H1 (cell line): ENCODE measurements at regions not wholly inside any gene's neighbourhood (a gene's known extent, or its start where the extent isn't known, plus 50 kb on each side); places are given as distances from the start of the nearest gene placed in this dataset.

Experiments used
- CEBPB ChIP-seq: IDR thresholded peaks from 2 replicates; pipeline ENCODE4 v1.6.1; 2012; ENCODE audit warnings: low read depth, low read length
- EP300 ChIP-seq, 2 experiments: IDR thresholded peaks; 1 replicate in 1 of 2; 2 replicates in 1 of 2; pipeline ENCODE4 v1.6.1; 2011 to 2012; ENCODE audit warnings: low read depth in 2 of 2, low read length in 2 of 2, mild to moderate bottlenecking in 2 of 2, borderline replicate concordance in 1 of 2, inconsistent platforms in 1 of 2, moderate library complexity in 1 of 2
- EZH2 ChIP-seq: fragments of 200-600 bp; sonication (generic); IDR thresholded peaks from 2 replicates; pipeline ENCODE4 v1.7.1; 2012; ENCODE audit warnings: low read depth, mild to moderate bottlenecking, moderate library complexity, low read length, inconsistent platforms; ENCODE audit not compliant: severe bottlenecking
- PHF8 ChIP-seq: fragments of 200-600 bp; sonication (generic); conservative IDR thresholded peaks from 2 replicates; pipeline ENCODE4 v1.7.1; 2012; ENCODE audit warnings: low read depth, mild to moderate bottlenecking, inconsistent platforms, low read length, moderate library complexity
- POLR2AphosphoS5 ChIP-seq: IDR thresholded peaks from 2 replicates; pipeline ENCODE4 v1.6.1; 2011; ENCODE audit warnings: low read depth, low read length
- RFX5 ChIP-seq: IDR thresholded peaks from 2 replicates; pipeline ENCODE4 v1.6.1; 2011; ENCODE audit warnings: low read depth, low read length, improper control_type of control experiment, borderline replicate concordance
- SIX5 ChIP-seq: IDR thresholded peaks from 2 replicates; pipeline ENCODE4 v1.6.1; 2011; ENCODE audit warnings: mild to moderate bottlenecking, low read depth, low read length
- SP1 ChIP-seq: IDR thresholded peaks from 2 replicates; pipeline ENCODE4 v1.6.1; 2011; ENCODE audit warnings: low read depth, low read length
- TEAD4 ChIP-seq: IDR thresholded peaks from 2 replicates; pipeline ENCODE4 v1.6.1; 2012; ENCODE audit warnings: low read depth, low read length, inconsistent platforms, mixed read lengths
- TF ChIP-seq, protein P1 (sequence below), 3 experiments: IDR thresholded peaks; 1 replicate in 2 of 3; 2 replicates in 1 of 3; pipeline versions ENCODE4 v1.5.1 to v1.6.1; 2011; ENCODE audit warnings: low read length in 3 of 3, mild to moderate bottlenecking in 3 of 3, inconsistent platforms in 2 of 3, low read depth in 1 of 3, moderate library complexity in 1 of 3; ENCODE audit not compliant: insufficient read depth in 1 of 3; ENCODE audit errors: control extremely low read depth in 1 of 3

DNA sequence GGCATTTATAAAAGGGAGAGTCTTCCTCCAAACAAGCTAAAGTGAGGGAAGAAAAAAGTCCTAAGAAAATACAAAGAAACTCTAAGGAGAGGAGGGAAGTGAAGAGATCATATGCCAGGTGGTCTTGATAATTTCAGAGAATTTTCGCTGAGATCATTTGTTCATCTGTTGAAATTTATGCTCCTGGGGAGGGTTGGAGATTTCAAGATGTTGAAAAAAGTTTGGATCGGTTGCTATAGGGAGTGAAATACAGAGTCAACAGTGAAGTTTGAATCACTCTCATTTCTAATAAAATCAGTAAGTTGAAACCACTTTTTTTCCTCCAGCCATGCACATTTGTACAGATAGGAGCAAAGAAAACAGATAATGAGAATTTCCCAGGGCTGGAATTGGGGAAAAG is 299.1 kb upstream of the ADAMTS5 start:
- TF ChIP-seq, protein P1, sequence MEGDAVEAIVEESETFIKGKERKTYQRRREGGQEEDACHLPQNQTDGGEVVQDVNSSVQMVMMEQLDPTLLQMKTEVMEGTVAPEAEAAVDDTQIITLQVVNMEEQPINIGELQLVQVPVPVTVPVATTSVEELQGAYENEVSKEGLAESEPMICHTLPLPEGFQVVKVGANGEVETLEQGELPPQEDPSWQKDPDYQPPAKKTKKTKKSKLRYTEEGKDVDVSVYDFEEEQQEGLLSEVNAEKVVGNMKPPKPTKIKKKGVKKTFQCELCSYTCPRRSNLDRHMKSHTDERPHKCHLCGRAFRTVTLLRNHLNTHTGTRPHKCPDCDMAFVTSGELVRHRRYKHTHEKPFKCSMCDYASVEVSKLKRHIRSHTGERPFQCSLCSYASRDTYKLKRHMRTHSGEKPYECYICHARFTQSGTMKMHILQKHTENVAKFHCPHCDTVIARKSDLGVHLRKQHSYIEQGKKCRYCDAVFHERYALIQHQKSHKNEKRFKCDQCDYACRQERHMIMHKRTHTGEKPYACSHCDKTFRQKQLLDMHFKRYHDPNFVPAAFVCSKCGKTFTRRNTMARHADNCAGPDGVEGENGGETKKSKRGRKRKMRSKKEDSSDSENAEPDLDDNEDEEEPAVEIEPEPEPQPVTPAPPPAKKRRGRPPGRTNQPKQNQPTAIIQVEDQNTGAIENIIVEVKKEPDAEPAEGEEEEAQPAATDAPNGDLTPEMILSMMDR (IDR thresholded peaks at IDR 0.05; ENCODE audit: control extremely low read depth in 1 of 3, insufficient read depth in 1 of 3, low read depth in 1 of 3, low read length in 3 of 3), result no peak
- TF ChIP-seq CEBPB, result no peak
- TF ChIP-seq POLR2AphosphoS5, result no peak
- TF ChIP-seq RFX5, result no peak
- no peak for TF ChIP-seq SIX5
- no peak for TF ChIP-seq EZH2
- no peak for TF ChIP-seq EP300 (IDR thresholded peaks at IDR 0.05; ENCODE audit: borderline replicate concordance in 1 of 2, low read depth in 2 of 2, low read length in 2 of 2)
- no peak for TF ChIP-seq TEAD4
- TF ChIP-seq PHF8, result no peak
- no peak for TF ChIP-seq SP1
